ENCODE measurements at regions not wholly inside any gene's neighbourhood (a gene's known extent, or its start where the extent isn't known, plus 50 kb on each side); places are given as distances from the start of the nearest gene placed in this dataset.

DNA sequence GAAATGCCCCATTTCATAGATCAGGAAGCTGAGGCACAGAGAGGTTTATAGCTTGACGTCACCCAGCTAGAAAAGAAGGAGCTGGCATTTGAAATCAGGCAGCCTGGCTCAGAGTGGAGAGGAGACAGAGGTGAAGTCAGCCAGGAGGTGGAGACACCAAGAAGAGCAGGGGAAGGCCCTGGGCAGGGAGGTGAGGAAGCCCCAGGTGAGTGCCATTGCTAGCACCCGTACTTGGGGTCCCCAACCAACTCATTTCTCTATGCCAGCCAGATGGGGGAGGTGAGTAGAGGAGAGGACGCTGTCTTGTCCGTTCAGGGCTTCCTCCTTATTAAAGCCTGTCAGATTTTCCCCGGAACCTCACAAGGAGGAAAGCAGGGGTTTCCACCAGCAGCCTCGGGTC is 149.6 kb upstream of the TLE3 start:
- no peak overlapping the region for H3K4me3 ChIP-seq (replicated peaks; ENCODE audit: low read depth, low read length)
- TF ChIP-seq, protein P1, sequence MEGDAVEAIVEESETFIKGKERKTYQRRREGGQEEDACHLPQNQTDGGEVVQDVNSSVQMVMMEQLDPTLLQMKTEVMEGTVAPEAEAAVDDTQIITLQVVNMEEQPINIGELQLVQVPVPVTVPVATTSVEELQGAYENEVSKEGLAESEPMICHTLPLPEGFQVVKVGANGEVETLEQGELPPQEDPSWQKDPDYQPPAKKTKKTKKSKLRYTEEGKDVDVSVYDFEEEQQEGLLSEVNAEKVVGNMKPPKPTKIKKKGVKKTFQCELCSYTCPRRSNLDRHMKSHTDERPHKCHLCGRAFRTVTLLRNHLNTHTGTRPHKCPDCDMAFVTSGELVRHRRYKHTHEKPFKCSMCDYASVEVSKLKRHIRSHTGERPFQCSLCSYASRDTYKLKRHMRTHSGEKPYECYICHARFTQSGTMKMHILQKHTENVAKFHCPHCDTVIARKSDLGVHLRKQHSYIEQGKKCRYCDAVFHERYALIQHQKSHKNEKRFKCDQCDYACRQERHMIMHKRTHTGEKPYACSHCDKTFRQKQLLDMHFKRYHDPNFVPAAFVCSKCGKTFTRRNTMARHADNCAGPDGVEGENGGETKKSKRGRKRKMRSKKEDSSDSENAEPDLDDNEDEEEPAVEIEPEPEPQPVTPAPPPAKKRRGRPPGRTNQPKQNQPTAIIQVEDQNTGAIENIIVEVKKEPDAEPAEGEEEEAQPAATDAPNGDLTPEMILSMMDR (IDR thresholded peaks at IDR 0.05; ENCODE audit: low read depth, low read length, missing control alignments) = no peak
- DNase-seq (ENCODE audit: extremely low read depth, low read depth) = no peak

DNA sequence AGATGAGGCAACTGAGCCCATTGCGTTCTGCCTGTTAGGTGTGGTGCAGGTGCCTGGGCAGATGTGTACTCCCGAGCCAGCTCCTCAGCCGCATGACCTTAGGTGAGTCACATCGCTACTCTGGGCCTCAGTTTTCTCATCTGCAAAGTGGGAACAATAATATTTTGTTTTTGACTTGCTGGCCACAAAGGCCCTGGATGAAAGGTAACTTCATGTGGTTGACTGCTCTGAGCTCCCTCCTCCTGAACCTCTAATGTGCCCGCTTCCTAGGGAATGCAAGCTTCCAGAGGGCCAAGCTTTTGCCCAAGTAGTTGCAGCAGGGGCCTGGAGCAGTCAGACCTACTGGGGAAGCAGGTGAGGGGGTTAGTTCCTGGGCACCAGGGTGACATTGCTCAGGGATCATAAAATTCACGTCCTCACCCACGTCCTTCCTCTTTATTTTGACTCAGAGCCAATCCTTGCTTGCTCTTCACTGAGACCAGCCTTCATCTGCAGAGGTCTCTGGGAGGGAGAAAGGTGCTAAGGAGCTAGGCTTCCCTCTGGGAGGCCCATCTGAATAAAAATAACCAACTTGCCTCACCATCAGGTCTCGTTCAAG is 149.0 kb upstream of the TLE3 start:
- no peak for DNase-seq (ENCODE audit: extremely low read depth, low read depth)

DNA sequence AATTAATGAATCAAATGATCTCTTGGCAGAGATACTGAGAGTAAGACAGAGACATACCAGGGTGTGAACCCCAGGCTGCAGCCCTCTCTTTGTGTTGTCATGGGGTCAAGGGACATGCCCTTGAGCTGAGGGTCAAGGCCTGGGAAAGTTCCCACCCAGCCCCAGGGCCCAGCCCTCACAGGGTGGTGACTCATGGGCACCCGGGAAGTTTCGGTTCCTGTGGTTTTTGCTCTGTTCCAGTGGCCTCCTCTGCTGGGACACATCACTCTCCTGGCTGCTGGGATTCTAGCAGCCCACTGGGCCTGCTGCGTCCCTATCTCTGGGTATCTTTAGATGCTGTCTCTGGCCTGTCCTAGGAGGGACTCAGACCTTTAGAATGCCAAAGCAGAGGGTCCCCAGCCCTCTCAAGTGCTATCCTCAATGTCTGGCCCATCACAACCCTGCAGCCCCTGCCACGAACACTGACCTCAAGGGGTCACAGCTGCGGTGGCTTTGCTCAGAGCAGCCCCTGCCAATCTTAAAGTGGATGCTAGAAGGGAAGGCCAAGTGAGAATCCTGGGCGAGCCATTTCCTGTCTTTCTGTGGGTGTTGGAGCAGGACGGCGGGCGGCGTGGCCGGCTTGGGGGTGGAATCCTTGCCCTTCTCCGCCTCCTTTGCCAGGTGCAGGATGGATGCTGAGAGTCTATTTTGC is 148.4 kb upstream of the TLE3 start:
- DNase-seq (ENCODE audit: extremely low read depth, low read depth) = no peak
- TF ChIP-seq, protein P1 (IDR thresholded peaks at IDR 0.05; ENCODE audit: low read depth, low read length, missing control alignments) = no peak
- no peak overlapping the region for H3K4me3 ChIP-seq (replicated peaks; ENCODE audit: low read depth, low read length)

More for the DNA sequence above, 149.0 kb upstream of the TLE3 start:
- H3K4me3 ChIP-seq (replicated peaks; ENCODE audit: low read depth, low read length) = no peak overlapping the region
- TF ChIP-seq, protein P1 (IDR thresholded peaks at IDR 0.05; ENCODE audit: low read depth, low read length, missing control alignments) = no peak

DNA sequence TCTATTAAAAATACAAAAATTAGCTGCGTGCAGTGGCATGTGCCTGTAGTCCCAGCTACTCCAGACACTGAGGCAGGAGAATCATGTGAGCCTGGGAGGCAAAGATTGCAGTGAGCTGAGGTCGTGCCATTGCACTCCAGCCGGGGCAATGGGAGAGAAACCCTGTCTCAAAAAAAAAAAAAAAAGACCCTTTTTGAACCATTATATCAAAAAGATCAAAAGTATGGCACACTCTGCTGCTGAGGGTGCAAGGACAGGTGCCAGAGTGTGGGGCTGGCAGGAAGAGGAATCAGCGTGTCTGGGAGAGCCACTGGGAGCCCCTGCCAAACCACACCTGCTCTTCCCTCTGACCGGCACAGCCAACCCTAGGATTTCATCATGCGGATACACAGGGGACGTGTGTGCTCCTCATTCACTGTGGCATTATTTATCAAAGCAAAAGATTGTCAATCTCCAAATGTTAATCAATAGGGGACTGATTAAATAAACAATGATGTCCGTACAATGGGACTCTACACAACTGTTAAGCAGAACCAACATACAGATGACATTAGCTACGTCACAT is 147.3 kb upstream of the TLE3 start:
- no peak overlapping the region for H3K4me3 ChIP-seq (replicated peaks; ENCODE audit: low read depth, low read length)
- DNase-seq (ENCODE audit: extremely low read depth, low read depth) = no peak
- TF ChIP-seq, protein P1 (IDR thresholded peaks at IDR 0.05; ENCODE audit: low read depth, low read length, missing control alignments) = no peak

DNA sequence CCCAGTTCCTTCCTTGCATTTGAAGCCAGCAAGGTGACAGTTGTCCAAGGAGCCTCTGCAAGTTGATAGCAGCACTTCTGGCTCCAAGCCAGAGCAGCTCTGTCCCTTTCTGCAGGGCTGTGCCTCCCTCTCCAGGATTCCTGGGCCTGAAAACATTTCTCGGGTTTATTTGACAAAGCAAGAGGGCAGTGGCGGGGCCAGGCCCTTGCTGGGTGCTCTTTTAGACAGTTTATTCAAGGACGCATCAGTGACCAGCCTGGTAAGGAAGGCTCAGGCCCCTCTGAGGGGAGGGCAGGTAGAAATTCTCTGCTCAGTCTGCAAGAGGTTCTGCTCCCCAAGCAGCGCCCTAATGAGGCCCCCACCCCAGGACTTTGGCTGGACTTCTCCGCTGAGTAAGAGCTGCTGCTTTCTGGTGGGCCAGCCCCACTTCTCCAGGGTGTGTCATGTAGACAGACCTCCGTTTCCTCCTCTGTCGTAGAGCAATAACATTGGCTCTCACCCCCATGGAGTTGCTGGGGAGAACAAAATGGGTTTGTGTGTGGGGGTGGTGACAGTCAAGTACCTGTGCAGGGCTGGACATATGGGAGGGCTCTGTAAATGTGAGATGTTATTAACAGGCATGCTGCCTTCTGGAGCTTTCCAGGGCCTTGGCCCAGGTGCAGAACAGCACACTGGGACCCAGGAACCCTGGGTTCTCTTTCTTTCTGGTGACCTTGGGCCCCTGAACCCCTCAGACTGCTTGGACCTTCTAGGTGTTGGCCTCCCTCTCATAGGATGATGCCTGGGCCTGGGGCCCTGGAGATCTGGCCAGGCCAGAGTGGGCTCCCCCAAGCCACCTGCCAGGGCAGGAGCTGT is 146.2 kb upstream of the TLE3 start:
- no peak for DNase-seq (ENCODE audit: extremely low read depth, low read depth)
- no peak overlapping the region for H3K4me3 ChIP-seq (replicated peaks; ENCODE audit: low read depth, low read length)
- TF ChIP-seq, protein P1 (IDR thresholded peaks at IDR 0.05; ENCODE audit: low read depth, low read length, missing control alignments) = no peak

DNA sequence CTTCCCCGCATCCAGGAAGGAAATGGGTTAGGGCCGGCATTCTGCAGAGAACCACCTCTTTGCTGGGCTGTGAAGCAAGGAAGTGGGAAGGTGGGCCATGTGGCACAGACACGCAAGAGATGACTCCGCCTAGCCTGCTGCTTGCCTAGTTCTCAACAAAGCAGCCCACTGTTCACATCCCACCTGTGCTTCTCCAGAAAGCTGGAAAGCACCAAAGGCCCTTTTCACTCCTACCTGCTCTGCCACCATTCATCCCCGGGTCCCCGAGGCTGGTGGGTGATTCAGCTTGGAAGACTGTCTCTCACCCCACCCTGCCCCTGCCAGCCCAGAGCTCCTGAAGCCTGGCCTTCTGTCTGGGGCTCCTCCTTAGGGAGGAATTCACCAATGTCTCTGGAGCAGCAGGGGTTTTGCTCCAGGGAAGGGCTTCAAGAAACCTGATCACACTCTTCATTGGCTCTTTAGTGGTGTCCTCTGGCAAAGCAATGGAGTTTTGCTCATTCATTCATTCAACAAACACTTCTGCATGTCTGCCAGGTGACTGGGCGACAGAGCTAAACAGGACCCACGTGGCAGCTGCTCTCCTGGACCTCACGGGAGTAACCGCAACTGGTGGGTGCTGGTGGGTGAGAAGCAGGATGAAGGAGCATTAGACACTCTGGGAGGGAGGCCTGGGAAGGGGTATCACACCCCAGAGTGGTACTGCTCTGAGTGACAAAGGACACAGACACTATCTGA is 145.4 kb upstream of the TLE3 start:
- TF ChIP-seq, protein P1 (IDR thresholded peaks at IDR 0.05; ENCODE audit: low read depth, low read length, missing control alignments) = no peak

More for the DNA sequence above, 145.4 kb upstream of the TLE3 start:
- no peak overlapping the region for H3K4me3 ChIP-seq (replicated peaks; ENCODE audit: low read depth, low read length)
- DNase-seq (ENCODE audit: extremely low read depth, low read depth) = no peak
